Motor neuron (in vitro differentiated cells): ENCODE measurements at regions not wholly inside any gene's neighbourhood (a gene's known extent, or its start where the extent isn't known, plus 50 kb on each side); places are given as distances from the start of the nearest gene placed in this dataset.
"Not testable (repeated sequence)": the region's sequence is repeated elsewhere in the genome, so short reads cannot be mapped to it uniquely, and the experiment has no call there.

Experiments
- ATAC-seq, 8 experiments: fragments of 200-7000 bp; cut with Tn5 transposase; replicated peaks in 6 of 8; 2 replicates each; pipeline ENCODE4 v1.8.0; 2021; ENCODE audit warnings: mild to moderate bottlenecking in 8 of 8, moderate library complexity in 8 of 8
- H3K27ac ChIP-seq, 2 donors: fragments of 250-450 bp; sonication (Bioruptor Pico); 2 replicates each; pipeline ENCODE4 v1.9.0; 2021; ENCODE audit warnings: antibody characterized with exemption in 2 of 2, mild to moderate bottlenecking in 2 of 2, moderate library complexity in 1 of 2
- H3K4me1 ChIP-seq, 2 donors: fragments of 250-450 bp; sonication (Bioruptor Pico); replicated peaks in 1 of 2; 2 replicates each; pipeline ENCODE4 v1.6.1; 2021; ENCODE audit warnings: antibody characterized with exemption in 2 of 2, mild to moderate bottlenecking in 2 of 2, moderate library complexity in 1 of 2
- H3K4me3 ChIP-seq, 5 donors: fragments of 250-450 bp; sonication (Bioruptor Pico); 2 replicates each; pipeline ENCODE4 v1.9.0; 2021; ENCODE audit warnings: antibody characterized with exemption in 5 of 5, mild to moderate bottlenecking in 5 of 5, moderate library complexity in 4 of 5
- WGBS, 10 experiments: fragments of 450-650 bp; shearing (Covaris generic); methylation state at CpG; one replicate each; pipeline ENCODE4 v1.0.0; 2022; 5-methylcytosine and 5-hydroxymethylcytosine counted together
- in situ Hi-C, 9 experiments: fragments of 400-800 bp; cut with MboI; loops; one replicate each; pipeline ENCODE4 v1.15.0; 2021; ENCODE audit warnings: low sequenced_read_pairs in 9 of 9, low pct_unique_long_range_greater_than_20kb in 2 of 9; ENCODE audit not compliant: unreplicated experiment in 9 of 9

DNA sequence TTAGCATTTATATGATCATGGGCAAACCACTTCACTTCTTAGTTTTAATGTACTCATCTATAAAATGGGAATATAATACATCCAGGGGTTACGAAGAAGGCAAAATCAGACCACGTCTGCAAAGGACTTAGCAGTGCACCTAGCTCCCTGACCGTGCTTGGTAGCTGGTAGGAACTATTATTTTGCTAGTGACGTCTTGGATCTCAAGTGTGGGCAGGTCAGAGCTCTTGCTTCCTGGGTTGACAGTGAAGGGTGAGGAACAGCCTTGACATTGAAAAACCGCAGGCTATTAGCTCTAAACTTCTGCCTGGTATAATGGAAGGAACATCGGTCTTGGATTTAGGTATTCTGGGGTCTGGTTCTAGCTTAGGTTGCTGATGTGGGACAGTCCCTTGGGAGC is 89.3 kb upstream of the MED13L start:
- Histone ChIP-seq H3K27ac (no peak overlapping the region), H3K4me1 (peaks cover 0 to 3% of the 10 kb centered on the region in 2 donors), H3K4me3 (no peak overlapping the region)
- WGBS, 10 experiments: 70 to 100% (median 83%) methylated on average over 1 to 6 of the region's 6 CpGs; no CpG with 5 or more reads in 3 of the 10 experiments
- in situ Hi-C loops: no loop called here
- ATAC-seq: no peak

DNA sequence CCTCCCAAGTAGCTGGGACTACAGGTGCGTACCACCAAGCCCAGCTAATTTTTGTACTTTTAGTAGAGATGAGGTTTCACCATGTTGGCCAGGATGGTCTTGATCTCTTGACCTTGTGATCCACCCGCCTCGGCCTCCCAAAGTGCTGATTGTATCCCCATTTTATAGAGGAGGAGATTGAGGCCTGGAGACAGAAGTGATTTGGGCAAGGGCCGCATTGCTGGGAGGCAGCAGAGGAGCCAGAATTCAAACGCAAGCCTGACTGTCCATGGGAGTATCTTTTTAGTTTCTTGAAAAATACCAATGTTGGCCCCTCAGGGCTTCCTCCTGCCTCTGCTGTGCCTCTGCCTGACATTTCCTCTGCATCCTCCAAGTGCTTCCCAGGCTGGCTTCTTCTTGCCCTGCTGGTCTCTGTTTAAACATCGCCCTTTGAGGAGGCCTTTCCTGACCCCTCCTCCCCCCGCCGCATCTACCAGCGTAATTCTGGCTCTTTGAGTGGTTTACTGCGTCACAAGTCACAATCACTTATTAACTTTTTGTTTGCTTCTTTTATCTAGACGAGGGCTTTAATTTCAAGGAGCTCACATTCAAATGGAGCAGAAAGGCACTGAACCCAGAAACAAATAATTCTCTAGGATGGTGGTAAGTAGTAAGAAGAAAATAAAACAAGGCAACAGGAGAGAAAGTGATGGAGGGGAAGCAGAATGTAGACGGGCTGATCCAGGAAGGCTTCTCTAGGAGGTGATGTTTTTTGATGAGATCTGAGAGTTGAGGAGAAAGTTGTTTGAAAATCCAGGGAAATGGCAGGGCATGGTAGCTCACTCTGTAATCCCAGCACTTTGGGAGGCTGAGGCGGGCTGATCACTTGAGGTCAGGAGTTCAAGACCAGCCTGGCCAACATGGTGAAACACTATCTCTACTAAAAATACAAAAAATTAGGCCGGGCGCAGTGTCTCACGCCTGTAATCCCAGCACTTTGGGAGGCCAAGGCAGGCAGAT is 91.0 kb upstream of the MED13L start:
- Histone ChIP-seq H3K4me1 (peaks cover 9 to 12% of the 10 kb centered on the region in 2 donors), H3K4me3 (no peak overlapping the region), H3K27ac (no peak overlapping the region)
- no peak for ATAC-seq
- 57 to 96% (median 75%) methylated on average over 2 to 13 of the region's 16 CpGs; no CpG with 5 or more reads in 2 of the 10 experiments for WGBS, 10 experiments
- in situ Hi-C loops: no loop called here

DNA sequence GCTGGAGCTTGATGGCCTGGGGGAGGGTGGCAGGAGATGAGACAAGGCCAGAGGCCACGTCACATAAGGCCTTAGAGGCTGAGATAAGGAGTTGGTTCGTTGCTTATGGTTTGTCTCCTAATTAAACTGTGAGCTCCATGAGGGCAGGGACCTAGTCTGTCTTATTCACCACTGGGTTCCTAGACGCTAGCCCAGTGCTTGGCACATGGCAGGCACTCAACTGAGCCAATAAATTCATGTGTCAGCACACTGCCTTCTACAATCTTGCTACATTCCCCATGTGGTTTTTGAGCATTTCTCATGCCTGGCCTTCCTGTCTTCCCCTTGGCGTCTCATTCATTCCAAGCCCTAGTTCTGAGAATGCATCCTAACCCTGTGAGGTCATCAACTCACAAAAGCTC is 92.5 kb upstream of the MED13L start:
- no peak overlapping the region for H3K4me3 ChIP-seq
- H3K4me1 ChIP-seq: peaks cover 15 to 16% of the 10 kb centered on the region in 2 donors
- ATAC-seq: peak in 1 of 8 experiments; percentile 24
- no peak overlapping the region for H3K27ac ChIP-seq
- in situ Hi-C loops: no loop called here
- 20 to 100% (median 78%) methylated on average over 1 to 4 of the region's 4 CpGs; no CpG with 5 or more reads in 1 of the 10 experiments for WGBS, 10 experiments

DNA sequence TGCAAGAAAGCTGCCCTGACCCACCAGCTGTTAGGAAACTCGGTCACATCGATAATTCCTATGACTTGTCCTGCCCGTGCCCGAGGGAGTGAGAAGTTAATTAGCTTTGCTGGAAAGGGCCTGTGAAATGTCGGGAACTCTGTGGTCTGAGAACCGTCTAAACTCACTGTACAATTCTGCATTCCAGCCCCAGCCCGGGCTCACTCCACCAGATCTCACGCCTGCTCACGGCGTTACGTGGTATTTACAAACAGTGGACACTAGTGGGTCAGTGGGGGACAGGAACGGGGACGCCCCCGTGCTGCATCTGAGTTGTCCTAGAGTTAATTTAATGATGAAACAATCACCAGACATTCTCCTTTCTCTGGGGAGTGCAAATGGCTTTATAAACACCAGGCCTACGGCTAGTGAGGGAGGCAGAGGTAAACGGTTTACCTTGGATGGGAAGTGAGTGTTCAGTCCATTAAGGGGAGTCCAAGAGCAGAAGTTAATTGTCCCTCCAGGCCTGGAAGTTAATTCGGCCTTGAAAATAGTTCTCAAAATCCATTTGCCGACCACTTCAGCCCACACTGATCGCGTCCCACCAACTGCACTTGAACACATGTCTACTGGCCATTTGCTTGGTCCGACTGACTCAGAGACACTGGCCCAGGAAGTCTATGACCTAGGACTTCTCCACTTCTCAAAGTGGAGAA is 93.5 kb upstream of the MED13L start:
- Histone ChIP-seq H3K4me1 (peaks cover 15 to 16% of the 10 kb centered on the region in 2 donors), H3K4me3 (no peak overlapping the region), H3K27ac (no peak overlapping the region)
- 72 to 98% (median 89%) methylated on average over 5 to 16 of the region's 21 CpGs; no CpG with 5 or more reads in 1 of the 10 experiments for WGBS, 10 experiments
- peak in 1 of 8 experiments; percentile 55 for ATAC-seq
- in situ Hi-C loops: no loop called here

DNA sequence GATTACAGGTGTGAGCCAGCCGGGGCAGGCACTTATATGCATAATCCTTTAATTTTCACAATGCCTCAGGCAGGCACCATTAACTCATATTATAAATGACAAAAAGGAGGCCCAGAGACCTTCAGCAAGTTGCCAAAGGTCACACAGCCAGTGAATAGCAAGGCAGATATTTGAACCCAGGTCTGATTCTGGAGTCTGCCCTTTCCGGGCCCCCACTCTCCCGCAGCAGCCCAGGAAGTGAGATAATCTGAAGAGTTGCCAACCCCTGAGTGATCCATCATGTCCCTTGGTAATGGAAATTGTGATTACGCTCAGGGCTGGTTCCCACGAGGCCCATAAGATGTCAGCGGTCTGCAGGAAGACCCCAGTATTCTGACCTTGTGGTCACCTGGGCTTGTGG is 95.3 kb upstream of the MED13L start:
- Histone ChIP-seq H3K27ac (peak overlapping the region in 1 of 2 donors; percentile 21), H3K4me1 (peaks cover 25 to 30% of the 10 kb centered on the region in 2 donors), H3K4me3 (no peak overlapping the region)
- 63 to 100% (median 97%) methylated on average over 1 to 3 of the region's 6 CpGs; no CpG with 5 or more reads in 6 of the 10 experiments for WGBS, 10 experiments
- in situ Hi-C loops: no loop called here
- ATAC-seq: peak in 5 of 8 experiments; percentile 21 to 59 (median 32)

DNA sequence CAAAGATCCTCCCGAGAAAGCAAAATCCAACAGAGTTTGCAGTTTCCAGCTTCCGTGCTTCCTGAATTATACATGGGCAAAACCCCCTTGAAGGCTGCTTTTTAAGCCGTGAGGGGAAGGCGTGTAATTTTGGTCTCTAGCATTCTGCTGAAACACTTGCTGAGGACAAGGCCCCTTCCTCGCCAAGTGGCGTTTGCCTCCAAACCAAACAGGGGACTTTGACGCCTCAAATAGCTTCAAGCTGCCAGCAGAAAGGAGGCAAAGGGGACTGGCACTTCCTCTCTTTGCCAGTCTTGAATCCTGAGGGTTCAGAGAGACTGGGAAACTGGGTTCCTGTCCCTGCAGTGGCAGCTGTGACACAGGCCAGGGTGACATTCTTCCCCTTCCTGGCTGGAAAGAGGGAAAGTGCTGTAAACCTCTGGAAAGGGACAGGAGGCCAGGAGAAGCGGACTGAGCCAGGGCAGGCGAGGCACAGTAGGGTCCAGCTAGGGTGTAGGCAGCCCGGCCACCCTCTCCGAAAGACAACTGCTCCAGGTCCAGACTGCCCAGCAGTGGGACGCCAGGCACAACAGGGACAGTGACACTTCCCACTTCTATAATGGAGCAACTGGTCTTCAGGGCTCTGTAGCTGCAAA is 96.2 kb upstream of the MED13L start:
- no peak overlapping the region for H3K4me3 ChIP-seq
- in situ Hi-C loops: no loop called here
- H3K4me1 ChIP-seq: peaks cover 21 to 33% of the 10 kb centered on the region in 2 donors
- 50 to 100% (median 63%) methylated on average over 3 to 8 of the region's 12 CpGs; no CpG with 5 or more reads in 3 of the 10 experiments for WGBS, 10 experiments
- ATAC-seq: no peak
- peak overlapping the region; percentile 8 to 42 for H3K27ac ChIP-seq

DNA sequence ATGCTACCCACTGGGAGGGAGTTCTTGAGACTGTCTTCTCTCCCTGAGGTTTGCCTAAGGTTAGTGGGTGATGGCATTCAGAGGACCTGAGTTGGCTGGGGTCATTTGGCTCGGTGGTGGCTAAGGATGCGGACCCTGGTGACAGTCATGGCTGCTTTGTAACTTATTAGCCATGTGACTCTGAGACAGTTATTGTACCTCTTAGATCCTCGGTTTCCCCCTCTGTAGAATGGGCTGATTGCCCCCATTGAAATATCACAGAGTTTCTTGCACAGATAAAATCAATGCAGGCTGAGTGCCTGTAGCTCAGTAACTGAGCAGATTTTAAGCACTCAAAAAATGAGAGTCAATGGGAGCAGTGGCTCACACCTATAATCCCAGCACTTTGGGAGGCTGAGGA is 96.7 kb upstream of the MED13L start:
- WGBS, 10 experiments: 100% methylated on average over 1 of the region's 3 CpGs; no CpG with 5 or more reads in 8 of the 10 experiments
- ATAC-seq: no peak
- no peak overlapping the region for H3K4me3 ChIP-seq
- in situ Hi-C loops: no loop called here
- H3K4me1 ChIP-seq: peaks cover 21 to 33% of the 10 kb centered on the region in 2 donors
- peak overlapping the region in 1 of 2 donors; percentile 8 for H3K27ac ChIP-seq

DNA sequence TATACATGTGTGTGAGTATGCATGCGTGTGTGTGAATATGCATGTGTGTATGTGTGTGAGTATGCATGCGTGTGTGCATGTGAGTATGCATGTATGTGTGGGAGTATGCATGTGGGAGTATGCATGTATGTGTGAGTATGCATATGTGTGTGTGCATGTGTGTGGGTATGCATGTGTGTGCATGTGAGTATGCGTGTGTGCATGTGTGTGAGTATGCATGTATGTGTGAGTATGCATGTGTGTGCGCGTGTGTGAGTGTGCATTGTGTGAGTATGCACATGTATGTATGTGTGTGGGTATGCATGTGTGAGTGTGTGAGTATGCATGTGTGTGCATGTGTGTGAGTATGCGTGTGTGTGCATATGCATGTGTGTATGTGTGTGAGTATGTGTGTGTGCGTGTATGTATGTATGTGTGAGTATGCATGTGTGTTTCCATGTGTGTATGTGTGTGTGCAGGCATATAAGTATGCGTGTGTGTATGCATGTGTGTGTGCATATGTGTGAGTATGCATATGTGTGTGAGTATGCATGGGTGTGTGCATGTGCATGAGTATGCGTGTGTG is 97.9 kb upstream of the MED13L start:
- WGBS, 10 experiments: 60 to 100% (median 79%) methylated on average over 1 to 7 of the region's 9 CpGs
- ATAC-seq: no peak
- in situ Hi-C loops: no loop called here
- Histone ChIP-seq H3K4me1 (peaks cover 21 to 33% of the 10 kb centered on the region in 2 donors), H3K4me3 (no peak overlapping the region), H3K27ac (no peak overlapping the region)

DNA sequence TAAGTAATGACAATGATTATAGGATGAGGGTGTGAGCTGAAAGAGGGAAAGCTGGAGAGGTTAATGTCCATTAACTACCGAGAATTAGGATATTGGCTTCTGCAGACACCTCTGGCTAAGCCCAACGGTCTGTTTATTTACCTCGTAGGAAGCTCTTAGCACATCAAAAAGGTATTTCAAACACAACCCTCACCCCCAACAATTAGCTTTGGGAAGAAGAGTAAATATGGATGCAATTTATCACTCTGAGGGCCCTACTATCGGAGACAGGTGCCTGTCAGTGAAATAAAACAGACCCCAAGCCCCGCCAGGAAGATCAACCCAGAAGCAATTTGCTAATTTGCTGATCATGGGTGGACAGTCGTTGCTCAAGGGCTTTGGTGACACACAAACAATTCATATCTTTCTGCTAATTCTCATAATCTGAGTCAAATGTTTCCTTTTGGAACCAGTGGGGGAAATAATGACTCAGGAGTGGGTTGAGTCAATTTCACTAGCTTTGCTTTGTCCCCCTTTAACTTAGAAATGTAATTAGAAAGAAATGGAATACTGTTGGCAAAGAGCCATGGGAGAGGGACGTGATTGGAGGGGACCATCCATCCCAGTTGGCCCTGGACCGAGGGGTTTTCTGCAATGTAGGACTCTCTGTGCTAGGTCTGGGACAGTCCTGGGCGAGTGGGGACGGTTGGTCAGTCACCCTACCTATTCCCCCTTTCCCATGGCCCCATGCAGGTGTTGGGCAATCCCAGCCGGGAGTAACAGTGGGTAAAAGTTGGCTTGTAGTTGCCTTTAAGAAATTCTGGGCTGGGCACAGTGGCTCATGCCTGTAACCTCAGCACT is 99.1 kb upstream of the MED13L start:
- Histone ChIP-seq H3K27ac (no peak overlapping the region), H3K4me1 (peaks cover 28 to 38% of the 10 kb centered on the region in 2 donors), H3K4me3 (no peak overlapping the region)
- 19 to 90% (median 40%) methylated on average over 2 to 11 of the region's 11 CpGs; no CpG with 5 or more reads in 1 of the 10 experiments for WGBS, 10 experiments
- ATAC-seq: peak in 3 of 8 experiments; percentile 37 to 63 (median 49)
- in situ Hi-C loops: no loop called here

DNA sequence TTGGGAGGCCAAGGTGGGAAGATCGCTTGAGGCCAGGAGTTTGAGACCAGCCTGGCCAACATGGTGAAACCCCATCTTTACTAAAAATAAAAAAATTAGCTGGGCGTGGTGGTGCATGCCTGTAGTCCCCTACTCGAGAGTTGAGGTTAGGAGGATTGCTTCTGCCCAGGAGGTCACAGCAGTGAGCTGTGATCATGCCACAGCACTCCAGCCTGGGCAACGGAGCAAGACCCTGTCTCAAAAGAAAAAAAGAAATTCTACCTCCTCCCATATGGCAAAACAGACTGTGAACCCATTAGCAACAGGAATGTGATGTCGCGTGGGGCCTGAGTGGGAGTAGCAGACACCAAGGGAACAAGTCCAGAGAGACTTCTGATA is 99.7 kb upstream of the MED13L start:
- 60 to 100% (median 81%) methylated on average over 1 to 5 of the region's 6 CpGs; no CpG with 5 or more reads in 1 of the 10 experiments for WGBS, 10 experiments

DNA sequence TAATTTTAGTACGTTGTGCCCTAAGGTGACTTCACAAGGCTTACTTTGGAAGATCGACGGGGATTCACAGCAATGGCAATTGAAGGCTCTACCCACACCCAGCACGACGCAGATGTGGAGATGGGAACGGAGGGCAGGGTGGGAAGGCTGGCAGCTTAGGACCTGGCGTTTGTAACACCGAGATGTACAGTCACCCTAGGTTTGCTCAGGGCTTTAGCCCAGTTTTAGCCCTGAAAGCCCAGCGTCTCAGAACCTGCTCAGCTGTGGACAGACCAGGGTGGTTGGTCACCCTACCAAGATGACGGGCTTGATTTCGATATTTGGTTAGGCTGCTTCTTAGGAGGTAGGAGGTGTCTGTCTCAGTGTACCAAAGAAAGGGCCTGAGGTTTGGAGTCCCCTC is 100.5 kb upstream of the MED13L start:
- no peak overlapping the region for H3K4me3 ChIP-seq
- 20 to 96% (median 83%) methylated on average over 1 to 8 of the region's 11 CpGs; no CpG with 5 or more reads in 3 of the 10 experiments for WGBS, 10 experiments
- in situ Hi-C loops: no loop called here
- peaks cover 39 to 48% of the 10 kb centered on the region in 2 donors for H3K4me1 ChIP-seq
- H3K27ac ChIP-seq: no peak overlapping the region
- peak in 1 of 8 experiments; percentile 84 for ATAC-seq

More for the DNA sequence above, 99.7 kb upstream of the MED13L start:
- peaks cover 34 to 44% of the 10 kb centered on the region in 2 donors for H3K4me1 ChIP-seq
- H3K4me3 ChIP-seq, in situ Hi-C loops, H3K27ac ChIP-seq, ATAC-seq: not testable (repeated sequence)

DNA sequence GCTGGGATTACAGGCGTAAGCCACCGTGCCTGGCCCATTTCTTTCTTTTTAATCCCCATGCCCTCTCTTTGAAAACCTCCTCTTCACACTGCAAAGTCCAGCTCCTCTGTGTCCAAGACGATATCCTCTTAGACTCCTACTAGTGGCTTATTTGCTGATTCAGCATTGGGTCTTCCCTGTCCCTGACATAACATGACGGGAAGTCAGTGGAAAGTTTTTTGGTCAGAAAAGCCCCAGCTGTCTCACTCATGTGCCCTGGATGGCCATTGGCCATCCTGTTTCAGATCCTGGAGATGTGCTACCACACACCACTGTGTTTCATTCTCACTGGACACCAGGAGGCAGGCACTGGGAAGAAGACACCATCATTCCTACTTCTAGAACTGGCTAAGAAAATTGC is 102.6 kb upstream of the MED13L start:
- H3K27ac ChIP-seq: no peak overlapping the region
- no peak for ATAC-seq
- in situ Hi-C loops: no loop called here
- no peak overlapping the region for H3K4me3 ChIP-seq
- 95 to 100% (median 100%) methylated on average over 1 to 4 of the region's 4 CpGs; no CpG with 5 or more reads in 5 of the 10 experiments for WGBS, 10 experiments
- peaks cover 34 to 41% of the 10 kb centered on the region in 2 donors for H3K4me1 ChIP-seq
